ENCODE measurements at regions not wholly inside any gene's neighbourhood (a gene's known extent, or its start where the extent isn't known, plus 50 kb on each side); places are given as distances from the start of the nearest gene placed in this dataset.
"Not testable (repeated sequence)": the region's sequence is repeated elsewhere in the genome, so short reads cannot be mapped to it uniquely, and the experiment has no call there.

DNA sequence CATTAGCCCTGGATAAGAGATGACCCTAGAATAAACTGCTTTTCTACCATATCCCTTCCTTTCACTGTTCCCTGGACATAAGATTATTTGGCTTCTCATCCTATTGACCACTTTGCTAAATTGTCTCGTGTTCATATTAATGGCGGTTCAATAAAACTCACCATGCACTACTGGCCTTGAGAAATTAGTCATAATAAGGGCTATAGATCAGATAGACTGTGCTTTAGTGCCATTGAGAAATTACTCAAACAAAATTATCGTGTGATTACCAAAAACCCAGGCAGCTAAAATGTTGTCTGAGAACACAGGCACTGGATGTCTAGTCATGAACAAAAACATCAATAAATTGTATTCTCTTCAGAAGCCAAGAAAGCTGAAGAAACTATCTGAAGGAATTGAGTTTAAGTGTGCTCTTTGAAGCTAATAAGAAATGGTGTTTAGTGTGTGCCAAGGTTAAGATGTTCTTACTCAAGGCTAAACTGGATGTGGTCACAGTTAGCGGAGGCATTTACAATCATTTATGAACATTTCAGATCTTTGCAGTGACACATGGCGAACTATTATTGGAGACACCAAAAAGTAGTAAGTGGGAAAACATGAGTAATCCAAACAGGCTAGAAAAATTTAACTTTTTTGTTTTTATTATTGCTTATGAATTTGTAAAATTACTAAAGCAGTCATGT is 460.4 kb upstream of the RORB start:
- H3K4me3 ChIP-seq (ENCODE audit: low read depth, low read length): no peak overlapping the region
- no peaks in the 10 kb centered on the region for H3K9me3 ChIP-seq (ENCODE audit: control insufficient read depth, insufficient read depth, low read length)
- no peak overlapping the region for H3K9ac ChIP-seq (ENCODE audit: low read depth, low read length)
- no peaks in the 10 kb centered on the region for H3K27me3 ChIP-seq (ENCODE audit: control insufficient read depth, insufficient read depth, low read length)
- peaks cover 33% of the 10 kb centered on the region for H3K4me1 ChIP-seq (ENCODE audit: control insufficient read depth, insufficient read depth, low read length)
- H3K27ac ChIP-seq (ENCODE audit: low read depth, low read length): no peak overlapping the region
- no peaks in the 10 kb centered on the region for H3K36me3 ChIP-seq (ENCODE audit: control insufficient read depth, insufficient read depth, low read length)

DNA sequence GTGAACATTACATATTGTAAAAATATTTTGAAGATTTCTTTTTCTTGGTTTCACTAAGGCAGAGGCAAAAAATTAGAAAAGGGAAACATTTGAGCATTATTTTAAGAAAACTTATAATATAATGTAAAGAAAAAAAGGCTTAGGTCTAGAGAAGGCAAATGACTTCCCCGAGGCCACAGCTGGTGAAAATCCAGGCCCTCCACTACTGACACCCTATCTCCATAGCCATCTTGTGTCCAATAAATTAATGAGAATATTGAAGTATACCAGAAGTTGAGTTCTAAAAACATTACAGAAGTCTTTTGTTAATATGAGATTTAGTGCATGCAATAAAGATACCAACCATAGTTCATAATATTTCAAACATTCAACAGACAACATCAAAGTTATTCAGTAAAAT is 459.9 kb upstream of the RORB start:
- Histone ChIP-seq H3K27ac (ENCODE audit: low read depth, low read length) (no peak overlapping the region), H3K4me1 (ENCODE audit: control insufficient read depth, insufficient read depth, low read length) (peaks cover 33% of the 10 kb centered on the region), H3K9ac (ENCODE audit: low read depth, low read length) (no peak overlapping the region)

DNA sequence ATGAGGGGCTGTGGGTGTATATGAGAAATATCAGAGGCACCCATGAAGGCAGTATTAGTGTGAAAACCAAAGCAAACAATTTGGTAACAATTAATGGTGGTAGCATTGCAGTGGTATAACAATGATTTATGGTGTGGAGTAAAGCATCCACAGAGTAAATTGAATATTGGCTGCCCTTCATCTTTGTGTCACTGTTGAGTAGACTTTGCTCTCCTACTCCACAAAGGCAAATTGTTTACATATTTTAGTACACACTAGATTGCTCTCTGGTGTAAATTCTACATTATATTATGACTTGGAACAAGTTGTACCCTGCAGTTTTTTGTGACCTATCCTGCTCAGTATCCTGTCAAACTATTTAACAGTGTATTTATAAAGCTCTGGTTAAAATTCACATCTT is 455.5 kb upstream of the RORB start:
- H3K4me1 ChIP-seq (ENCODE audit: control insufficient read depth, insufficient read depth, low read length): peaks cover 19% of the 10 kb centered on the region; the same call in 1 of the 2 replicates

More for the DNA sequence above, 459.9 kb upstream of the RORB start:
- Histone ChIP-seq H3K4me3 (ENCODE audit: low read depth, low read length) (no peak overlapping the region), H3K9me3 (ENCODE audit: control insufficient read depth, insufficient read depth, low read length) (no peaks in the 10 kb centered on the region), H3K36me3 (ENCODE audit: control insufficient read depth, insufficient read depth, low read length) (no peaks in the 10 kb centered on the region), H3K27me3 (ENCODE audit: control insufficient read depth, insufficient read depth, low read length) (no peaks in the 10 kb centered on the region)

DNA sequence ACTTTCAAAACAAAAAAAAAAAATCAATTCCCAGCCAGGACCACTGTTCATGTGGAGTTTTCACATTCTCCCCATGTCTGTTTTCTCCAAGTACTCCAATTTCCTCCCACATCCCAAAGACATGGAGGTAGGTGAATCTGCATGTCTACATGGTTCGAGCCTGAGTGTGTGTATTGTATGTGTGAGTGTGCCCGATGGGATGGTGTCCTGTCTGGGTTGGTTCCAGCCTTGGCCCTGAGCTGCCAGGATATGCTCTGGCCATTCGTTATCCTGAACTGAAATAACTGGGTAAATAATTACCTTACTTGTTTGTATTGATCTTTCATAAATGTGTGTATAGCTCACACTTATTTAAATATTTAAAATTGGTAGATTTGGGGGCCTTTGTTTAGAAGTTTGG is 452.3 kb upstream of the RORB start:
- H3K9me3 ChIP-seq (ENCODE audit: control insufficient read depth, insufficient read depth, low read length): no peaks in the 10 kb centered on the region
- H3K4me1 ChIP-seq (ENCODE audit: control insufficient read depth, insufficient read depth, low read length): 0 out of 2 replicates have a peak, but pooled peaks cover 5% of the 10 kb centered on the region
- H3K4me3 ChIP-seq (ENCODE audit: low read depth, low read length): no peak overlapping the region

More for the DNA sequence above, 455.5 kb upstream of the RORB start:
- Histone ChIP-seq H3K27ac (ENCODE audit: low read depth, low read length) (no peak overlapping the region), H3K36me3 (ENCODE audit: control insufficient read depth, insufficient read depth, low read length) (no peaks in the 10 kb centered on the region), H3K27me3 (ENCODE audit: control insufficient read depth, insufficient read depth, low read length) (no peaks in the 10 kb centered on the region), H3K9ac (ENCODE audit: low read depth, low read length) (no peak overlapping the region), H3K4me3 (ENCODE audit: low read depth, low read length) (no peak overlapping the region), H3K9me3 (ENCODE audit: control insufficient read depth, insufficient read depth, low read length) (no peaks in the 10 kb centered on the region)

DNA sequence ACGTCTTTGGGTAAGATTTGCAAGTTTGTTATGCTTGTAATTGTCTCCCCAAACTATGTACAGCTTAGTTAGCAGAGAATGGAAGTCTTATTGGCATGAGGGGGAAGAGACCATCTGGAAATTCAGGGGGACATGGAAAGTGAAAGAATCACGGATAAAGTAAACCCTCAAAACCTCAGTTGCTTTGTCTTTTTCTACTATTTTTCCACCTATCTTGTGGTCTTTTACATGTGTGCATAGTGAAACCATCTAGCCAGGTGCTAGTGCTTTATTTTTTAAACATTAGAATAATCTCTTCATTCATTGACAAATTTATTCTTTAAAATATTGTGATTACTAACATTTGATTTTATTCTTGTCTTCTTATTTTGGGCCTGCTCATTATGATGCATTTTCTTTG is 441.1 kb upstream of the RORB start:
- no peak overlapping the region for H3K9ac ChIP-seq (ENCODE audit: low read depth, low read length)
- no peak overlapping the region for H3K27ac ChIP-seq (ENCODE audit: low read depth, low read length)
- H3K4me3 ChIP-seq (ENCODE audit: low read depth, low read length): no peak overlapping the region
- no peaks in the 10 kb centered on the region for H3K36me3 ChIP-seq (ENCODE audit: control insufficient read depth, insufficient read depth, low read length)
- H3K4me1 ChIP-seq (ENCODE audit: control insufficient read depth, insufficient read depth, low read length): no peaks in the 10 kb centered on the region
- no peaks in the 10 kb centered on the region for H3K27me3 ChIP-seq (ENCODE audit: control insufficient read depth, insufficient read depth, low read length)
- peaks cover 15% of the 10 kb centered on the region for H3K9me3 ChIP-seq (ENCODE audit: control insufficient read depth, insufficient read depth, low read length)

More for the DNA sequence above, 452.3 kb upstream of the RORB start:
- H3K9ac ChIP-seq (ENCODE audit: low read depth, low read length): no peak overlapping the region
- H3K36me3 ChIP-seq (ENCODE audit: control insufficient read depth, insufficient read depth, low read length): no peaks in the 10 kb centered on the region
- H3K27ac ChIP-seq (ENCODE audit: low read depth, low read length): no peak overlapping the region
- no peaks in the 10 kb centered on the region for H3K27me3 ChIP-seq (ENCODE audit: control insufficient read depth, insufficient read depth, low read length)

DNA sequence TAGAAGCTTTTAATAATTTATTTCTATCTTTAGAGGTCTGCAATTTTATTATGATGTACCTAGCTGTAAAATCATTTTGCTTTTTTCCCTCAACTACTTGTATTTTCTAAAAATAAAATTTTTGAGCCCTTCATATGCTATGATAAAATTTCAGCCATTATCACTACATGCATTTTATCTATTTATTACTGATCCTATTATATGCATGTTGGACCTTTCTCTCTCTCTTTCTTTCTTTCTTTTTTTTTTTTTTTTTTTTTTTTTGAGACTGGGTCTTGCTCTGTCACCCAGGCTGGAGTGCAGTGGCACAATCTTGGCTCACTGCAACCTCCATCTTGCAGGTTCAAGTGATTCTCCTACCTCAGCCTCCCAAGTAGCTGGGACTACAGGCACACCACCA is 440.1 kb upstream of the RORB start:
- H3K36me3 ChIP-seq (ENCODE audit: control insufficient read depth, insufficient read depth, low read length); H3K4me1 ChIP-seq (ENCODE audit: control insufficient read depth, insufficient read depth, low read length); H3K9ac ChIP-seq (ENCODE audit: low read depth, low read length); H3K27ac ChIP-seq (ENCODE audit: low read depth, low read length); H3K27me3 ChIP-seq (ENCODE audit: control insufficient read depth, insufficient read depth, low read length); H3K4me3 ChIP-seq (ENCODE audit: low read depth, low read length): not testable (repeated sequence)
- H3K9me3 ChIP-seq (ENCODE audit: control insufficient read depth, insufficient read depth, low read length): peaks cover 15% of the 10 kb centered on the region

DNA sequence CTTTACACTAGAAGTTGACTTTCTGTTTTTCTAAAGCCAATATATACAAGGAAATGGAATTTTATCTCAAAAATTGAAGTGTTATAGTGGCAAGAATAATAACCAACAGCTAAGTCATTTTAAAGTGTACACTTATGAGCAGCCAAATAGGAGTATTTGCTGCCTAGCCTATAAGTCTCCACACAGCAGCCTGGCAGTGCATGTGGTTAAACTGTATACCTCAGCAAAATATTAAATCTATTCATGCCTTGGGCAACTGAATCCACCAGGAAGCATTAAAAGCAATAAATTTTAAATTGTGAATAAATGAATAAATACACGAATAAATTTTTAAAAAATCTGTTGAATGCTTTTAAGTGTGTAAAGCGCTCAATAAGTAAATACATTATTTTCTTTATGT is 432.4 kb upstream of the RORB start:
- H3K27ac ChIP-seq (ENCODE audit: low read depth, low read length): no peak overlapping the region
- H3K9me3 ChIP-seq (ENCODE audit: control insufficient read depth, insufficient read depth, low read length): 0 out of 2 replicates have a peak, but pooled peaks cover under 1% of the 10 kb centered on the region
- no peaks in the 10 kb centered on the region for H3K4me1 ChIP-seq (ENCODE audit: control insufficient read depth, insufficient read depth, low read length)
- no peak overlapping the region for H3K9ac ChIP-seq (ENCODE audit: low read depth, low read length)
- H3K27me3 ChIP-seq (ENCODE audit: control insufficient read depth, insufficient read depth, low read length): no peaks in the 10 kb centered on the region
- H3K36me3 ChIP-seq (ENCODE audit: control insufficient read depth, insufficient read depth, low read length): no peaks in the 10 kb centered on the region
- H3K4me3 ChIP-seq (ENCODE audit: low read depth, low read length): no peak overlapping the region

DNA sequence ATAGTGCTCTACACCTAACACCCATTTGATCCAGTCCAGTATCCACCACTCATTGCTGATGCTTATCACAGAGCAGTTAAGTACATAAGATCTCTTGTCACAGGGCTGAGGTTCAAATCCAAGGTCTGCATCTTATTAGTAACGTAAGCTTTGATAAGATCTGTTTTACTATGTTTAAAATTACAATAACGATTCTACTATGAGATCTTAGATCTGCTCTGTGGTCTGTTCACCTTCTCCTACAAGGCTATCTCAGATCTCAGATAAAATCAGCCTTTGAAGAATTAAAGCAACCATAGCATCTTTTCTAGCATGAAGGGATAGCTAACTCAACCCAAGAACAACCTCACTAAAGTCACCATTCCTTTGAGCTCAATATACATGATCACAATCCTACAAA is 431.0 kb upstream of the RORB start:
- Histone ChIP-seq H3K4me1 (ENCODE audit: control insufficient read depth, insufficient read depth, low read length) (no peaks in the 10 kb centered on the region), H3K9ac (ENCODE audit: low read depth, low read length) (no peak overlapping the region), H3K27me3 (ENCODE audit: control insufficient read depth, insufficient read depth, low read length) (no peaks in the 10 kb centered on the region), H3K27ac (ENCODE audit: low read depth, low read length) (no peak overlapping the region), H3K4me3 (ENCODE audit: low read depth, low read length) (no peak overlapping the region), H3K9me3 (ENCODE audit: control insufficient read depth, insufficient read depth, low read length) (no peaks in the 10 kb centered on the region), H3K36me3 (ENCODE audit: control insufficient read depth, insufficient read depth, low read length) (no peaks in the 10 kb centered on the region)

DNA sequence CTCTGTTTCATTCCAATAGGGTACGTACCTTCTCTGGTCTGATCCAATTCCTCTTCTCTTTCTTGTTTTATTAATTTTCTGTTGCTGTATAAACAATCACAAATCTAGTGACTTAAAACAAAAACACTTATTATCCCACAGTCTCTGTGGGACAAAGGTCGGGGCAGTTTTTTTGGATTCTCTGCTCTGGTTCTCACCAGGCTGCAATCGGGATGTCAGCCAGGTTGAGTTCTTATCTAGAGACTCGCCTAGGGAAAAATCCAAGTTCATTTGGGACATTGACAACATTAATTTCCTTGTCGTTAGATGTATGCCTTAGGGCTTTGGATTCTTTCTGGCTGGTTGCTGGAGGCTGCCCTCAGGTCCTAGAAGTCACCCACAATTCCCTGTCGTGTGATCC is 430.5 kb upstream of the RORB start:
- no peaks in the 10 kb centered on the region for H3K4me1 ChIP-seq (ENCODE audit: control insufficient read depth, insufficient read depth, low read length)
- H3K27ac ChIP-seq (ENCODE audit: low read depth, low read length): no peak overlapping the region
- H3K4me3 ChIP-seq (ENCODE audit: low read depth, low read length): no peak overlapping the region
- H3K27me3 ChIP-seq (ENCODE audit: control insufficient read depth, insufficient read depth, low read length): no peaks in the 10 kb centered on the region
- H3K9ac ChIP-seq (ENCODE audit: low read depth, low read length): no peak overlapping the region
- H3K36me3 ChIP-seq (ENCODE audit: control insufficient read depth, insufficient read depth, low read length): no peaks in the 10 kb centered on the region
- H3K9me3 ChIP-seq (ENCODE audit: control insufficient read depth, insufficient read depth, low read length): no peaks in the 10 kb centered on the region

DNA sequence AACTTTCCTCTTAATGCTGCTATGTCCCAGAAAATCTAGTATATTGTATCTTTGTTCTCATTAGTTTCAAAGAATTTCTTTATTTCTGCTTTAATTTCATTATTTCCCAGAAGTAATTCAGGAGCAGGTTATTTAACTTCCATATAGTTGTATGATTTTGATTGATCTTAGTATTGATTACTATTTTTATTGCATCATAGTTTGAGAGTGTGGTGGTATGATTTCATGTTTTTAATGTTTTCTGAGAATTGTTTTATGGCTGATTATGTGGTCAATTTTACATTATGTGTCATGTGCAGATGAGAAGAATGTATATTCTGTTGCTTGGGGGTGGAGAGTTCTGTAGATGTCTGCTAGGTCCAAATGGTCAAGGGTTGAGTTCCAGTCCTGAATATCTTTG is 425.6 kb upstream of the RORB start:
- peaks cover 16% of the 10 kb centered on the region; the same call in 1 of the 2 replicates for H3K9me3 ChIP-seq (ENCODE audit: control insufficient read depth, insufficient read depth, low read length)
- no peaks in the 10 kb centered on the region for H3K36me3 ChIP-seq (ENCODE audit: control insufficient read depth, insufficient read depth, low read length)
- no peak overlapping the region for H3K27ac ChIP-seq (ENCODE audit: low read depth, low read length)
- H3K4me1 ChIP-seq (ENCODE audit: control insufficient read depth, insufficient read depth, low read length): no peaks in the 10 kb centered on the region
- H3K27me3 ChIP-seq (ENCODE audit: control insufficient read depth, insufficient read depth, low read length): no peaks in the 10 kb centered on the region
- no peak overlapping the region for H3K4me3 ChIP-seq (ENCODE audit: low read depth, low read length)
- no peak overlapping the region for H3K9ac ChIP-seq (ENCODE audit: low read depth, low read length)

DNA sequence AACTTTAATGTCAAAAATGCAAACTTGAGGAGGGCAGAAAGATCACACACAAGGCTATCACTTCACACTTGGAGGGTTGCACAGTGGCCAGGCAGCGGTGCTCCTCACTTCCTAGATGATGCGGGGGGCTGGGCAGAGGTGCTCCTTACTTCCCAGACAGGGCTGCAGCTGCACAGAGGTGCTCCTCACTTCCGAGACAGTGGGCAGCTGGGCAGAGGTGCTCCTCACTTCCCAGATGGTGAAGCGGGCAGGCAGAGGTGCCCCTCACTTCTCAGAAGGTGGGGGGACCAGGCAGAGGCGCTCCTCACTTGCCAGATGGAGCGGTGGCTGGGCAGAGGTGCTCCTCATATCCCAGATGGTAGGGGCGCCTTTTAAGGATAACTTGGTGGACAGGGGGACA is 423.2 kb upstream of the RORB start:
- H3K4me3 ChIP-seq (ENCODE audit: low read depth, low read length): no peak overlapping the region
- no peaks in the 10 kb centered on the region for H3K36me3 ChIP-seq (ENCODE audit: control insufficient read depth, insufficient read depth, low read length)
- no peak overlapping the region for H3K9ac ChIP-seq (ENCODE audit: low read depth, low read length)
- H3K27ac ChIP-seq (ENCODE audit: low read depth, low read length): no peak overlapping the region
- H3K27me3 ChIP-seq (ENCODE audit: control insufficient read depth, insufficient read depth, low read length): no peaks in the 10 kb centered on the region
- H3K4me1 ChIP-seq (ENCODE audit: control insufficient read depth, insufficient read depth, low read length): peaks cover 11% of the 10 kb centered on the region
- peaks cover 18% of the 10 kb centered on the region for H3K9me3 ChIP-seq (ENCODE audit: control insufficient read depth, insufficient read depth, low read length)

Measured in HUES48 (cell line).